Mucosa of descending colon (tissue), 3 donors: ENCODE measurements at regions not wholly inside any gene's neighbourhood (a gene's known extent, or its start where the extent isn't known, plus 50 kb on each side); places are given as distances from the start of the nearest gene placed in this dataset.

ENCODE experiments used
- ATAC-seq: fragments of 200-7000 bp; cut with Tn5 transposase; one replicate; pipeline ENCODE4 v1.9.1; 2020; ENCODE audit warnings: mild to moderate bottlenecking, moderate library complexity
- DNase-seq, 3 donors: peaks; one replicate each; pipeline ENCODE4 v3.0.0-alpha.2; 2020
- H3K36me3 ChIP-seq: fragments of 200-600 bp; one replicate; pipeline ENCODE4 v1.8.0; 2021; ENCODE audit warnings: low read depth, mild to moderate bottlenecking
- H3K4me1 ChIP-seq: fragments of 200-600 bp; one replicate; pipeline ENCODE4 v1.8.0; 2021; ENCODE audit warnings: low read depth, mild to moderate bottlenecking
- H3K4me3 ChIP-seq: fragments of 200-600 bp; one replicate; pipeline ENCODE4 v1.8.0; 2021; ENCODE audit warnings: mild to moderate bottlenecking
- H3K9me3 ChIP-seq: fragments of 200-600 bp; one replicate; pipeline ENCODE4 v1.8.0; 2021; ENCODE audit warnings: mild to moderate bottlenecking
- CTCF ChIP-seq: fragments of 200-600 bp; IDR thresholded peaks from one replicate; pipeline ENCODE4 v1.8.0; 2022; ENCODE audit warnings: antibody characterized with exemption, mild to moderate bottlenecking
- intact Hi-C, 2 donors: fragments of 100-400 bp; cut with DNase I in 1 of 2; cut with micrococcal nuclease in 1 of 2; formaldehyde crosslinking; loops; one replicate each; pipeline versions ENCODE4 v1.11.0 to v1.11.1; 2022; cut with DNase I, micrococcal nuclease
- donor health status: DM: no; HTN: no; CAD: no; lungs with moderate emphysema.
- donor health status: DM: no; HTN: no; CAD: no.
- donor health status: DM: no; HTN: yes; CAD: no.

- no peak for TF ChIP-seq CTCF
- Histone ChIP-seq H3K9me3 (no peaks in the 10 kb centered on the region), H3K4me1 (no peaks in the 10 kb centered on the region), H3K4me3 (no peak overlapping the region), H3K36me3 (no peaks in the 10 kb centered on the region)
- ATAC-seq, result no peak
- DNase-seq, result no peak
- intact Hi-C loops, result no loop called here
Observed at GRCh38 chr14:55799508-55800095, 219.6 kb downstream of the KTN1 start.

GRCh38 chr14:55800156-55800785 lies 220.3 kb downstream of the KTN1 start:
- H3K4me1 ChIP-seq, result no peaks in the 10 kb centered on the region
- no peaks in the 10 kb centered on the region for H3K36me3 ChIP-seq
- TF ChIP-seq CTCF, result no peak
- no peak for DNase-seq
- H3K9me3 ChIP-seq, result no peaks in the 10 kb centered on the region
- no peak overlapping the region for H3K4me3 ChIP-seq
- intact Hi-C loops, result no loop called here
- no peak for ATAC-seq

- H3K36me3 ChIP-seq, result no peaks in the 10 kb centered on the region
- intact Hi-C loops, result no loop called here
- TF ChIP-seq CTCF, result no peak
- H3K4me1 ChIP-seq, result no peaks in the 10 kb centered on the region
- H3K4me3 ChIP-seq, result no peak overlapping the region
- DNase-seq (no peak), ATAC-seq (no peak)
- no peaks in the 10 kb centered on the region for H3K9me3 ChIP-seq
Observed at GRCh38 chr14:55801121-55801520, 221.1 kb downstream of the KTN1 start.

GRCh38 chr14:55802986-55803872 lies 223.2 kb downstream of the KTN1 start:
- DNase-seq (no peak), ATAC-seq (peak; percentile 51)
- no peaks in the 10 kb centered on the region for H3K36me3 ChIP-seq
- H3K4me1 ChIP-seq, result peaks cover 17% of the 10 kb centered on the region
- intact Hi-C loops, result no loop called here
- no peak for TF ChIP-seq CTCF
- no peak overlapping the region for H3K4me3 ChIP-seq
- H3K9me3 ChIP-seq, result no peaks in the 10 kb centered on the region

- no peak for TF ChIP-seq CTCF
- Histone ChIP-seq H3K4me1 (peaks cover 17% of the 10 kb centered on the region), H3K4me3 (no peak overlapping the region), H3K9me3 (no peaks in the 10 kb centered on the region), H3K36me3 (no peaks in the 10 kb centered on the region)
- intact Hi-C loops, result no loop called here
- ATAC-seq (no peak), DNase-seq (peak in 1 of 3 donors; percentile 26)
Observed at GRCh38 chr14:55803873-55804553, 224.0 kb downstream of the KTN1 start.
